ACC112 (cell line): ENCODE measurements at regions not wholly inside any gene's neighbourhood (a gene's known extent, or its start where the extent isn't known, plus 50 kb on each side); places are given as distances from the start of the nearest gene placed in this dataset.

Experiments
- H2AFZ ChIP-seq: fragments of 200-600 bp; sonication (generic); one replicate; pipeline ENCODE4 v1.6.0; 2017; ENCODE audit warnings: antibody characterized with exemption, low read length; ENCODE audit not compliant: unreplicated experiment
- H3K27ac ChIP-seq: fragments of 200-600 bp; sonication (generic); 2 replicates; pipeline ENCODE4 v1.5.1; 2014; ENCODE audit warnings: low read depth, mild to moderate bottlenecking, antibody characterized with exemption, low read length, moderate library complexity
- H3K27me3 ChIP-seq: fragments of 200-600 bp; sonication (generic); 2 replicates; pipeline ENCODE4 v1.6.1; 2014; ENCODE audit warnings: mild to moderate bottlenecking, antibody characterized with exemption, low read length, moderate library complexity, mixed read lengths; ENCODE audit not compliant: insufficient read depth
- H3K36me3 ChIP-seq: fragments of 200-600 bp; sonication (generic); 2 replicates; pipeline ENCODE4 v1.6.1; 2016; ENCODE audit warnings: mild to moderate bottlenecking, antibody characterized with exemption, low read length, moderate library complexity, mixed read lengths; ENCODE audit not compliant: insufficient read depth
- H3K4me1 ChIP-seq: fragments of 200-600 bp; sonication (generic); one replicate; pipeline ENCODE4 v1.6.1; 2016; ENCODE audit warnings: low read length, mixed read lengths; ENCODE audit not compliant: insufficient read depth, unreplicated experiment, control insufficient read depth
- H3K4me3 ChIP-seq: fragments of 200-600 bp; sonication (generic); 2 replicates; pipeline ENCODE4 v1.5.1; 2014; ENCODE audit warnings: mild to moderate bottlenecking, low read depth, low read length
- H3K79me2 ChIP-seq: fragments of 200-600 bp; sonication (generic); one replicate; pipeline ENCODE4 v1.6.0; 2016; ENCODE audit warnings: low read length; ENCODE audit not compliant: control insufficient read depth, unreplicated experiment, insufficient read depth

GRCh38 chr6:140548366-140548765, 1173.9 kb upstream of the CITED2 start:
- no peaks in the 10 kb centered on the region for H3K36me3 ChIP-seq
- H3K79me2 ChIP-seq: no peaks in the 10 kb centered on the region
- H3K27me3 ChIP-seq: no peaks in the 10 kb centered on the region
- H3K4me1 ChIP-seq: peaks cover 12% of the 10 kb centered on the region
- no peak overlapping the region for H3K4me3 ChIP-seq
- H3K27ac ChIP-seq: no peak overlapping the region
- H2AFZ ChIP-seq: no peak overlapping the region

- no peak overlapping the region for H3K4me3 ChIP-seq
- H3K36me3 ChIP-seq: no peaks in the 10 kb centered on the region
- no peaks in the 10 kb centered on the region for H3K79me2 ChIP-seq
- H2AFZ ChIP-seq: no peak overlapping the region
- no peaks in the 10 kb centered on the region for H3K27me3 ChIP-seq
- peak overlapping the region; percentile 55 for H3K27ac ChIP-seq
- peaks cover 21% of the 10 kb centered on the region for H3K4me1 ChIP-seq
Observed at GRCh38 chr6:140546640-140547039, 1172.2 kb upstream of the CITED2 start.

- Histone ChIP-seq H3K27ac (no peak overlapping the region), H3K4me1 (peaks cover 21% of the 10 kb centered on the region), H3K79me2 (no peaks in the 10 kb centered on the region), H3K27me3 (no peaks in the 10 kb centered on the region), H2AFZ (no peak overlapping the region), H3K36me3 (no peaks in the 10 kb centered on the region), H3K4me3 (no peak overlapping the region)
Observed at GRCh38 chr6:140544431-140544830, 1170.0 kb upstream of the CITED2 start.

GRCh38 chr6:140542863-140543262, 1168.4 kb upstream of the CITED2 start:
- Histone ChIP-seq H3K4me1 (peaks cover 35% of the 10 kb centered on the region), H3K27me3 (no peaks in the 10 kb centered on the region), H3K79me2 (no peaks in the 10 kb centered on the region), H2AFZ (peak overlapping the region; percentile 81), H3K4me3 (no peak overlapping the region), H3K36me3 (no peaks in the 10 kb centered on the region), H3K27ac (no peak overlapping the region)

GRCh38 chr6:140541288-140541687, 1166.8 kb upstream of the CITED2 start:
- H2AFZ ChIP-seq: peak overlapping the region; percentile 74
- H3K79me2 ChIP-seq: no peaks in the 10 kb centered on the region
- H3K4me1 ChIP-seq: peaks cover 30% of the 10 kb centered on the region
- H3K36me3 ChIP-seq: peaks cover 1% of the 10 kb centered on the region
- H3K4me3 ChIP-seq: peak overlapping the region; percentile 34
- H3K27ac ChIP-seq: peak overlapping the region; percentile 11; the same call in 1 of the 2 replicates
- H3K27me3 ChIP-seq: no peaks in the 10 kb centered on the region

- Histone ChIP-seq H2AFZ (peak overlapping the region; percentile 74), H3K79me2 (no peaks in the 10 kb centered on the region), H3K27ac (peak overlapping the region; percentile 11; the same call in 1 of the 2 replicates), H3K4me3 (no peak overlapping the region), H3K36me3 (peaks cover 7% of the 10 kb centered on the region), H3K4me1 (peaks cover 30% of the 10 kb centered on the region), H3K27me3 (no peaks in the 10 kb centered on the region)
Observed at GRCh38 chr6:140540743-140541142, 1166.3 kb upstream of the CITED2 start.

GRCh38 chr6:140538926-140539325, 1164.5 kb upstream of the CITED2 start:
- Histone ChIP-seq H3K27ac (peak overlapping the region; percentile 78), H3K79me2 (no peaks in the 10 kb centered on the region), H3K36me3 (peaks cover 19% of the 10 kb centered on the region), H2AFZ (peak overlapping the region; percentile 44), H3K27me3 (no peaks in the 10 kb centered on the region), H3K4me3 (no peak overlapping the region), H3K4me1 (peaks cover 30% of the 10 kb centered on the region)

GRCh38 chr6:140537834-140538705, 1163.6 kb upstream of the CITED2 start:
- peak overlapping the region; percentile 44 for H2AFZ ChIP-seq
- no peaks in the 10 kb centered on the region for H3K27me3 ChIP-seq
- H3K79me2 ChIP-seq: no peaks in the 10 kb centered on the region
- H3K36me3 ChIP-seq: peaks cover 19% of the 10 kb centered on the region
- peak overlapping the region; percentile 47 for H3K4me3 ChIP-seq
- H3K27ac ChIP-seq: peak overlapping the region; percentile 78
- H3K4me1 ChIP-seq: peaks cover 30% of the 10 kb centered on the region

- peaks cover 19% of the 10 kb centered on the region for H3K36me3 ChIP-seq
- H3K4me1 ChIP-seq: peaks cover 25% of the 10 kb centered on the region
- peak overlapping the region; percentile 47; the same call in 1 of the 2 replicates for H3K4me3 ChIP-seq
- H3K27me3 ChIP-seq: no peaks in the 10 kb centered on the region
- H3K27ac ChIP-seq: peak overlapping the region; percentile 78
- no peaks in the 10 kb centered on the region for H3K79me2 ChIP-seq
- peak overlapping the region; percentile 44 for H2AFZ ChIP-seq
Observed at GRCh38 chr6:140537211-140537610, 1162.8 kb upstream of the CITED2 start.

GRCh38 chr6:140535511-140535910, 1161.1 kb upstream of the CITED2 start:
- no peak overlapping the region for H3K27ac ChIP-seq
- no peak overlapping the region for H2AFZ ChIP-seq
- peaks cover 22% of the 10 kb centered on the region for H3K4me1 ChIP-seq
- H3K79me2 ChIP-seq: no peaks in the 10 kb centered on the region
- H3K4me3 ChIP-seq: no peak overlapping the region
- H3K36me3 ChIP-seq: peaks cover 19% of the 10 kb centered on the region
- H3K27me3 ChIP-seq: no peaks in the 10 kb centered on the region

- Histone ChIP-seq H3K27ac (no peak overlapping the region), H2AFZ (no peak overlapping the region), H3K4me3 (no peak overlapping the region), H3K36me3 (peaks cover 19% of the 10 kb centered on the region), H3K27me3 (no peaks in the 10 kb centered on the region), H3K4me1 (peaks cover 14% of the 10 kb centered on the region), H3K79me2 (no peaks in the 10 kb centered on the region)
Observed at GRCh38 chr6:140533526-140533925, 1159.1 kb upstream of the CITED2 start.
